H1 (cell line): ENCODE measurements at regions not wholly inside any gene's neighbourhood (a gene's known extent, or its start where the extent isn't known, plus 50 kb on each side); places are given as distances from the start of the nearest gene placed in this dataset.

ENCODE experiments used
- BCL11A ChIP-seq, 2 experiments: IDR thresholded peaks; one replicate each; pipeline ENCODE4 v1.6.1; 2011; ENCODE audit warnings: low read depth in 2 of 2, low read length in 2 of 2, mild to moderate bottlenecking in 2 of 2
- SP2 ChIP-seq: IDR thresholded peaks from 2 replicates; pipeline ENCODE4 v1.6.1; 2012; ENCODE audit warnings: mild to moderate bottlenecking, low read length, inconsistent platforms

DNA sequence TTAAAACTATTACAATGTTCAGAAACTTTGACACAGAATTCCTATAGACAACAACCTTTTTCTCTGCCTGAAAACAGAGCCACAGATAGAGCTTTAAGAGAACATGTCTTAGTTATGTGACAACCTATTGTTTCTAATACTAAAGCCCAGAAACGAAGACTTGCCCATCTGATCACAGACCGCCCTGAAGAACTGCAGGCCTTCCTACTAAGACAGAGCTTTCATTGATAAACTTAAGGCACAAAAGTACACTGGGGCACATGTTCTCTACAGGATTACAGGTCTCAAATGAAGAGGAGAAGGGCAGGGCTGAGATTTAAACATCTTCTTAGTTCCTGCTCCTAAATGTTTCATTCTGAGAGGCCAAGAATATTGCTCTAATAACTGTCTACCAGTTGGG, 452.7 kb downstream of the KCNT2 start (continued):
- TF ChIP-seq SP2 (no peak), BCL11A (IDR thresholded peaks at IDR 0.05; ENCODE audit: low read depth in 2 of 2, low read length in 2 of 2) (no peak)
- TF ChIP-seq, all 59 proteins: peak for 0
